Peyer's patch (tissue), 4 donors: ENCODE measurements at regions not wholly inside any gene's neighbourhood (a gene's known extent, or its start where the extent isn't known, plus 50 kb on each side); places are given as distances from the start of the nearest gene placed in this dataset.

Source experiments
- CTCF ChIP-seq, 6 experiments: fragments of 450-650 bp in 4 of 6; fragments of 200-600 bp in 2 of 6; sonication (generic) in 1 of 6; IDR thresholded peaks; one replicate each; pipeline ENCODE4 v1.5.1; 2017 to 2019; ENCODE audit warnings: antibody characterized with exemption in 6 of 6, mild to moderate bottlenecking in 3 of 6, moderate library complexity in 1 of 6
- POLR2A ChIP-seq, 2 donors: fragments of 450-650 bp; IDR thresholded peaks; one replicate each; pipeline ENCODE4 v1.5.1; 2017; ENCODE audit warnings: antibody characterized with exemption in 2 of 2, mild to moderate bottlenecking in 2 of 2, moderate library complexity in 2 of 2

GRCh38 chr5:1946776-1947175 lies 64.1 kb upstream of the IRX4 start:
- TF ChIP-seq CTCF (IDR thresholded peaks at IDR 0.05) (no peak), POLR2A (IDR thresholded peaks at IDR 0.05) (no peak)
